ENCODE measurements at regions not wholly inside any gene's neighbourhood (a gene's known extent, or its start where the extent isn't known, plus 50 kb on each side); places are given as distances from the start of the nearest gene placed in this dataset.

- no peak for DNase-seq
Observed at GRCh38 chr3:6124875-6125274, 736.0 kb upstream of the GRM7 start.

GRCh38 chr3:6125520-6125919, 735.4 kb upstream of the GRM7 start:
- DNase-seq = no peak

DNA sequence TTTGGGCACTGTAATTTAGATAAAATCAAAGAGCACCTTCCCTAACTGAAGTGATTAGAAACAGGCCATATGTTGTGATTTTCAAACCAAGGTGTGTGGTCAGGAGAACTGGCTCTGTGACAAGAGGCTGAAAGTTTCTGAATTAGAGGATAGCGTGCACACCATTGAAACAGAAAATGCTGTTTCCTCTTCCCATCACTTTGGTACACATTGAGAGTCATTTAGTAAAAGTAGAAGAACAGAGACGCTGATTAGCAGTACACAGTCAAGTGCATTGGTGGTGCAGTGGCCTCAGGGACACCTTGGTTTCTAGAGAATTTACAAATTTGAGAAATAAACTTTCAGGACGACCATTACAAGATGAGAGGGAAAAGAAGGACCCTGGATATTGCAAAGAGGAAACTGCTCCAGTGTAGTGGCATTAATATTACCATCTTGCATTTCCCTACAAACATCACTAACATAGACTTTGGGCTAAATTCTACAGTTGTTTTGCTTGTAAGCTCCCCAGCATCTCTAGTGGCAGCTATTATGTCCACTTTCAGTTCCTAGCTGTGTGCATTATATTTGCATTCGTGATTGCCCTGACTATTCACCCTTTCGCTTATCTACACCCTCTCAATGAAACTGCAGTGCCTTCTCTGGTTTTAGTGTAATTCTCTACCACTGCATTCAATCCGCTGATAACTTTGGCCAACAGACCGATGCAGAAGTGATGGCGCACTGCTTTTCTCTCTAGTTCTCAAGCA, 728.1 kb upstream of the GRM7 start:
- DNase-seq = no peak

GRCh38 chr3:6142707-6143106, 718.2 kb upstream of the GRM7 start:
- no peak for DNase-seq

DNA sequence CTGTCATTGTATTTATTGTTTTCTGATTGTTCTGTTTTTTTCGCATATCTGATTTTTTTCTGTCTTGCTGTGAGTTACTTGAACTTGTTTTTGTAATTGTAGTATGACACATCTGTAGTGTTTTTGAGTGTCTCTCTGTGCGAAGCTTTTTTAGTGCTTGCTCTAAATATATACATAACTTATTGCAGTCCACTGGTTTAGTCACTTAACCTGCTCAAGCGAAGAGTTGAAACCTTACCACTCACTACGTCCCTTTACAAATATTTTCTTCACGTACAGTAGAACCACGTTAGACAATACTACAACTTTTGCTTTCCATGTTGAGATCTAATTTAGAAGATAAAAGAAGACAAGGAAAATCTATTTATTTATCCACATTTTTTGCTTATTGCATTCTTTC, 713.0 kb upstream of the GRM7 start:
- DNase-seq = no peak

GRCh38 chr3:6155650-6156338, 705.1 kb upstream of the GRM7 start:
- no peak for DNase-seq

- no peak for DNase-seq
Observed at GRCh38 chr3:6165951-6166350, 695.0 kb upstream of the GRM7 start.

GRCh38 chr3:6168256-6168655, 692.7 kb upstream of the GRM7 start:
- no peak for DNase-seq

DNA sequence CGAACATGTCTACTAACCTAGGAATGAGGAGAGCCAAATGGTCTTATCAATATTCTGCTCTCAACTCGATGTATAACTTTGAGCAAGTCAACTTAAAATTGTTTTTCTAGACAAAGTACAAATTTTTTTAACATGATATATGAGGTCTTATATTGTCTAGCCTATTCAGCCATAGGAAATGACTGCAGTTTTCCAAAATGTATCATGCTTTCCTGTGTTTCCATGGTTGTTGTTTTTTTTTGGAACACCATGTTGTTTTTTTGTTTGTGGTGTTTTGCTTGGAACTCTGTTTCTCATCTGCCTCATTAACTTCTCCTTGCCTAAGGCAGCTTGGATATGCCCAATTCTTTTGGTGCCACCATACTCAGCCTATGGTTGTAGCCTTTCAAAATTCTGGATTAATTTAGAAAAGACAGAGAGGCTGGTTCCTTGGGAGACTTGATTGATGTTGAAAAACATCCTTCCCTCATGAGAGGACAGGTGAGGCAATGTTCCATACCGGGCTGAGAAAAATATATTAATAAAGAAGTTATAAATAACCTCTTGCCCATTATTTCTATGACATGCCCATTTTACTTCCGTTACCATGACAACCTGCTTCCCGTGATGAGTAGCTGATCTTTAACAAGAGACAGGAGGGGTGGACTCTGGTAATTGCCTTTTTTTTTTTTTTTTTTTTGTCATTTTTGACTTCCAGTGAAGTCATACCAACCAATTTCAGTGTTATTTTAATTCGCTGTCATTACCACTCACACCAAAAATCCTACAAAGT, 687.9 kb upstream of the GRM7 start:
- no peak for DNase-seq

DNA sequence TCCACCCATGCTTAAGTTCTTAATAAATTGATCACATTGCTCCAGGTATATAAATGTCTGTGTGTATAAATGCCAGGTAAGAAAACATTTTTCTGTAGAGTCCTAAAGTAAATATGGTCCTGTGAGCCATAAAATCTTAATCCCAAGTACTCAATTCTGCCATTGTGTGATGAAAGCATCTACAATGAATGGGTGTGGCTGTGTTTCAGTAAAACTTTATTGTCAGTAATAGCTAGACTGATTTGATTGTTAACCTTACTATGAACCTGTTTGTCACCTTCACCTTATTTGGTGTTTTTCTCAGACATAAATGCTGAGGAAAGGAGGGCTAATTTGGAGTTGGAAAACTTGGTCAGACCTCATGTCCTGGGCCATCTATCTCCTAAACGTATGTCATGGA, 683.5 kb upstream of the GRM7 start:
- no peak for DNase-seq

DNA sequence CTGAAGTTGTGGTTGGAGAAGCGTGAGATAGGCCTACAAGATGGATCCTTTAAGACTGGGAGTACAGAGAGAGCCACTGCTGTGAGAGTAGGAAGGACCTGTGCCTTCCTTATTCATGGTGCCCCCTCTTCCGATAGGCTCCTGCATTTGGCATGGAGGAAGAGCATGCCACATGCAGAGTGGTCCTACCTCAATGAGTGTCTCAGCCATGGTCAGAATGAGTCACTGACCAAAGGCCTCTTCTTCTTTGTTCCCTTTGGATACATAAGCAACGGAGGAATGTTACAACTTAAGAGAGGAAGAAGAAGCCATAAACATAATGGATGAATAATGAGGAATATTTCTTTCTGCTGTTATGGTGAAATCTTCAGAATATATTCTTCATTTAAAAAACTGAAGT, 681.2 kb upstream of the GRM7 start:
- no peak for DNase-seq

DNA sequence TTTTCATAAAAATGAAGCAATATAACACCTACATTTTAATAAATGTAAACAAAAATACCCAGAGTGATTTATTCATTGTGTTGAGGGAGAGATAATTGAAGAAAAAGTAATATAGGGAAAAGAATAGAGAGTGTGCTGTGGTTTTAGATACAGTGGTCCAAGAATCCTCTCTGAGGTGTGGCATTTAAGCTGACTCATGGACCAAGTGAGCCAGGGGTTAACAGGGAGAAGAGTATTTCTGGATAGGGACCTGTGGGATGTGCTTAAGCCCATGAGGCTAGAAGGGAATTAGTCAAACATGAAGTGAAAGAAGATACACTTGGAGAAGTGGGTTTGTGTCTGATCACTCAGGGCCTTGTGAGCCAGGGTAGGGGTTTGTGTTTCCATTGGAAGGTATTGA, 680.7 kb upstream of the GRM7 start:
- no peak for DNase-seq

- DNase-seq = no peak
Observed at GRCh38 chr3:6182476-6182875, 678.4 kb upstream of the GRM7 start.

DNA sequence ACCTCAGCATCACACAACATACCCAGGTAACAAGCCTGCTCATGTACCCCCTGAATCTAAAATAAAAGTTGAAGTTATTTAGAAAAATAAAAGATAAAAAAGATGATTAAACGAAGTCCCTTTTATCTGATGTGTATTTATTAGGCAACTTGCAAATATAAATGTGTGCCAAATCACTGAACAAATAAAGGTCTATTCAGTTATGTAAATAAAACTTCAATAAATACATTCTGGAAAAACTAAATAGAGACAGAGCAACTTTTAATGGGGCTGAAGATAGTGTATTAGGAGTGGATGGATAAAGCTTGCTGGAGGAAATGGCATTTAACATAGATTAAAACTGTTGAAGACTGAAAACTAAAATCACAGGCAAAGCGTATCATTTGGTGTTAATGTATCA, 678.0 kb upstream of the GRM7 start:
- DNase-seq = no peak

DNA sequence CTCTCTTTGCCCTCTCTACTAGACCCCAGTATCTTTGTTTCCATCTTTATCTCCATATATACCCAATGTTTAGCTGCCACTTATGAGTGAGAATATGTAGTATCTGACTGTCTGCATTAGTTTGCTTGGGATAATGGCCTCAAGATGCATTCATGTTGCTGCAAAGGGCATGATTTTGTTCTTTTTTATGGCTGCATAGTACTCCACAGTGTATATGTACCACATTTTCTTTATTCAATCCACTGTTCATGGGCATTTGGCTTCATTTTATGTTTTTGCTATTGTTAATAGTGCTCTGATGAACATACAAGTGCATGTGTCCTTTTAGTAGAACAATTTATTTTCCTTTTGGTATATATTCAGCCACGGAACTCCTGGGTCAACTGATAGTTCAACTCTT, 671.5 kb upstream of the GRM7 start:
- DNase-seq = no peak

DNA sequence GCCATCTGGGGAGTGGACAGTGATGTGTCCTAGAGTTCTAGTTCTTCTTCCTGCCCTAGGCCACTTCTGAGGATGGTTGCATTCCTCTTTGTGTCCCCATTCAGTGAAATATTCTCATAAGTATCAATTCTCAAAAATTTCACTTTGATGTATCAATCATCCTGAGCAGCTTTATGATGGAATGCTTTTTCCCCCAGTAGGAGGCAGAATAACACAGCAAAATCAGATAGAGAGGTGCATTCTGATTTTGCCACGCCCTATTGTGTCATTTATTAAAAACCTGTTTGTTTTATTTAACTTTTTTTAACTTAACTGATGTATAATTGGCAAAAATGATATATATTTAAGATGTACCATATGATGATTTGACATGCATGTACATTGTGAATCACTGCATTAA, 656.0 kb upstream of the GRM7 start:
- no peak for DNase-seq

- DNase-seq = no peak
Observed at GRCh38 chr3:6216135-6217026, 644.5 kb upstream of the GRM7 start.

- no peak for DNase-seq
Observed at GRCh38 chr3:6220447-6220846, 640.5 kb upstream of the GRM7 start.

DNA sequence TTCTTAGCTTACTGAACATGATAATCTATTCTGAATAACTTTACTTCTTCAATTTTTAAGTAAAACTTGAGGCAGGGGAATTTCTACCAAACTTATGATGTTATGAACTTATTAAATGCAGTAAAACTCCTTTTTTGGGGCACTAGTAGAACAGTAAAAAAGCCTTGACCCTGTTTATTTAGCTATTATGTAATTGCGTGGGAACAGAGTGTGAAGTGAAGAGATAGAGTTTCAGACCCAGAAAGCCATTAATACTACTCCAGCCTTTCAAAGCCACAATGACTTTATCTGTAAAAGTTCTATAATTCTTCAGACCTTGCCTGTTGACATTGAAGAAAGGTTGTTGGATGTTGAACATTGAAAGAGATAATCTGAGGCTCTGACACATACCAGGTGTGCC, 638.8 kb upstream of the GRM7 start:
- DNase-seq = no peak

DNA sequence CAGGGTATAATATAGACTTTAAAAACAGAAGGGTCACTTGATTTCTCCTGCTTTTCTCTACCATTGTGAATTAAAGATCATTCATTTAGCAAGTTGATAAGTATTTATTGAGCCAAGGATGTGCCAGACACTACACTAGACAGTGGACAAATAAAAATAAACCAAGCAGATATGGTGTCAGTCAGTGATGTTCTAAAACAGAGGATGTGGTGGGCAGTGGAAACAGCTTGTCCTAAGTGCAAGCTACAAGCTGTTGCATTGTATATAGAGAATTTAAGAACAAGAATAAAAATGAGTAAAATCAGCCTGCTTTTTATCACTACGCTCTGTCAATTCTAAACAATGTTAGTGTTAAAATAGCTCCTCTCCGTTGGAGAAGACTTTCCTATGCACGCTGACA, 637.3 kb upstream of the GRM7 start:
- DNase-seq = no peak

GRCh38 chr3:6228958-6229683, 631.8 kb upstream of the GRM7 start:
- no peak for DNase-seq

DNA sequence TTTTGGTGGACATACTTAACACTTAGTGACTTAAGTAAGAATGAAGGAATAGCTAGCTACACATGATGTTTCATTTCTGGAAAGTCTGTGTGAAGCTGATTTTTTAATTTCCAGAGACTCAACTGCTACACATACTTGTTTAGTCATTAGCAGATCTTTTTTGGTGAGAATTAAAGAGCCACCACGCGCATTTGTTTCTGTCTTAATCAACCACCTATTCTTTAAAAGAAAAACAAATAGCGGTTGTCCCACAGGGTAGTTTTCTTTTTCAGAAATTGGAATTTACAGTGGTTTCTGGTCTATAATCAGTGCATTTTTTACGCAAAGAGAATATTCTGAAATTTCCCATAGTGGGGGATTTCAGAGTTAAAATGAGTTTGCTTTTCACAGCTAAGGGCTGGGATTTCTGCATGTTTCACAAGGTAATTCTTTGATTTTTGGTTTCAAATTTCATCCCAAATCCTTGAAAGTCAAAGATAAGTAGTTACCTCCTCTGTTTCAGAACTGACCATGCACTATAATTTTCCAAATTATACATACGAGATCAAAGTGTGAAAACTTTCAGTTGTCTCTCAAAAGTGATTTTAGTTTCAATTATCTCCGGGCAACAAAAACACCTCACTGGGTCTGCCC, 631.0 kb upstream of the GRM7 start:
- no peak for DNase-seq

Measured in CD4-positive, alpha-beta T cell treated with Interleukin-4 for 4 hours (primary cell).